NCI-H1092 (cell line): ENCODE measurements at regions not wholly inside any gene's neighbourhood (a gene's known extent, or its start where the extent isn't known, plus 50 kb on each side); places are given as distances from the start of the nearest gene placed in this dataset.
"Not testable (repeated sequence)": the region's sequence is repeated elsewhere in the genome, so short reads cannot be mapped to it uniquely, and the experiment has no call there.

Experiments
- DNase-seq: peaks from one replicate; lab custom pipeline; 2025; lab: John Stamatoyannopoulos, UW

- DNase-seq: no peak
Measured at GRCh38 chrX:106220177-106220576, 52.1 kb downstream of the PWWP3B start.

GRCh38 chrX:106243376-106243775 lies 75.3 kb downstream of the PWWP3B start:
- no peak for DNase-seq

GRCh38 chrX:106246511-106246910 lies 78.4 kb downstream of the PWWP3B start:
- no peak for DNase-seq

GRCh38 chrX:106247162-106247561 lies 79.1 kb downstream of the PWWP3B start:
- DNase-seq: no peak

GRCh38 chrX:106249706-106250379 lies 81.7 kb downstream of the PWWP3B start:
- DNase-seq: no peak

- no peak for DNase-seq
Measured at GRCh38 chrX:106263817-106264216, 95.7 kb downstream of the PWWP3B start.

GRCh38 chrX:106273947-106274587 lies 106.0 kb downstream of the PWWP3B start:
- DNase-seq: not testable (repeated sequence)

- DNase-seq: not testable (repeated sequence)
Measured at GRCh38 chrX:106275172-106275571, 107.1 kb downstream of the PWWP3B start.

- no peak for DNase-seq
Measured at GRCh38 chrX:106278951-106279350, 110.8 kb downstream of the PWWP3B start.

- no peak for DNase-seq
Measured at GRCh38 chrX:106281383-106281782, 113.3 kb downstream of the PWWP3B start.

GRCh38 chrX:106283841-106284240 lies 115.7 kb downstream of the PWWP3B start:
- no peak for DNase-seq

- DNase-seq: no peak
Measured at GRCh38 chrX:106284431-106285025, 116.4 kb downstream of the PWWP3B start.

GRCh38 chrX:106286053-106286650 lies 118.0 kb downstream of the PWWP3B start:
- DNase-seq: no peak

GRCh38 chrX:106290778-106291177 lies 122.7 kb downstream of the PWWP3B start:
- DNase-seq: not testable (repeated sequence)

- DNase-seq: not testable (repeated sequence)
Measured at GRCh38 chrX:106291779-106292390, 123.8 kb downstream of the PWWP3B start.

GRCh38 chrX:106300239-106300638 lies 132.1 kb downstream of the PWWP3B start:
- DNase-seq: no peak

- DNase-seq: no peak
Measured at GRCh38 chrX:106300656-106301055, 132.6 kb downstream of the PWWP3B start.

- DNase-seq: no peak
Measured at GRCh38 chrX:106302304-106302703, 134.2 kb downstream of the PWWP3B start.

GRCh38 chrX:106306391-106306947 lies 138.4 kb downstream of the PWWP3B start:
- no peak for DNase-seq

GRCh38 chrX:106323357-106323756 lies 155.3 kb downstream of the PWWP3B start:
- no peak for DNase-seq

- no peak for DNase-seq
Measured at GRCh38 chrX:106331606-106332005, 163.5 kb downstream of the PWWP3B start.

- DNase-seq: no peak
Measured at GRCh38 chrX:106341823-106342222, 173.7 kb downstream of the PWWP3B start.
